ENCODE measurements at regions not wholly inside any gene's neighbourhood (a gene's known extent, or its start where the extent isn't known, plus 50 kb on each side); places are given as distances from the start of the nearest gene placed in this dataset.

GRCh38 chr1:62386351-62387121 is 50.3 kb upstream of the USP1 start:
- H3K27me3 ChIP-seq = no peaks in the 10 kb centered on the region
- H3K36me3 ChIP-seq = no peaks in the 10 kb centered on the region
- H3K27ac ChIP-seq = no peak overlapping the region
- H3K4me2 ChIP-seq = no peak overlapping the region
- no peak for TF ChIP-seq Cebpa-rat (IDR thresholded peaks at IDR 0.05)
- H3K4me1 ChIP-seq = peaks cover 0 to 11% (median 8%) of the 10 kb centered on the region in 10 experiments; a peak in 7 of 20 replicates
- H4K20me1 ChIP-seq = no peaks in the 10 kb centered on the region
- no peaks in the 10 kb centered on the region for H3K9me3 ChIP-seq (replicated peaks in 1 of 11)
- H3K9ac ChIP-seq = no peak overlapping the region
- no peak overlapping the region for H3K4me3 ChIP-seq

All from BLaER1 treated with 17β-estradiol and CSF1 and Interleukin-3, amounts not matched to agents 10 nM and 100 nM (cell line).